ENCODE measurements at regions not wholly inside any gene's neighbourhood (a gene's known extent, or its start where the extent isn't known, plus 50 kb on each side); places are given as distances from the start of the nearest gene placed in this dataset.

GRCh38 chr1:80837066-80837465, 963.7 kb upstream of the ADGRL2 start:
- no peak for DNase-seq

- DNase-seq, result no peak
Observed at GRCh38 chr1:80836505-80836904, 964.2 kb upstream of the ADGRL2 start.

- no peak for DNase-seq
Observed at GRCh38 chr1:80827666-80828065, 973.1 kb upstream of the ADGRL2 start.

GRCh38 chr1:80825067-80825466, 975.7 kb upstream of the ADGRL2 start:
- DNase-seq, result no peak

- no peak for DNase-seq
Observed at GRCh38 chr1:80818211-80818610, 982.5 kb upstream of the ADGRL2 start.

GRCh38 chr1:80807981-80808380, 992.8 kb upstream of the ADGRL2 start:
- DNase-seq, result no peak

GRCh38 chr1:80806431-80806830, 994.3 kb upstream of the ADGRL2 start:
- DNase-seq, result no peak

GRCh38 chr1:80801695-80802094, 999.0 kb upstream of the ADGRL2 start:
- DNase-seq, result no peak

GRCh38 chr1:80799457-80799856, 1001.3 kb upstream of the ADGRL2 start:
- no peak for DNase-seq

- DNase-seq, result no peak
Observed at GRCh38 chr1:80779275-80779674, 1021.5 kb upstream of the ADGRL2 start.

GRCh38 chr1:80778094-80778840, 1022.5 kb upstream of the ADGRL2 start:
- DNase-seq, result no peak

- DNase-seq, result no peak
Observed at GRCh38 chr1:80776266-80776665, 1024.5 kb upstream of the ADGRL2 start.

GRCh38 chr1:80769208-80769750, 1031.5 kb upstream of the ADGRL2 start:
- no peak for DNase-seq

GRCh38 chr1:80767711-80768110, 1033.0 kb upstream of the ADGRL2 start:
- DNase-seq, result no peak

GRCh38 chr1:80759354-80759753, 1041.4 kb upstream of the ADGRL2 start:
- no peak for DNase-seq

- DNase-seq, result no peak
Observed at GRCh38 chr1:80755944-80756343, 1044.8 kb upstream of the ADGRL2 start.

GRCh38 chr1:80751204-80751603, 1049.5 kb upstream of the ADGRL2 start:
- DNase-seq, result no peak

GRCh38 chr1:80731241-80731894, 1069.4 kb upstream of the ADGRL2 start:
- DNase-seq, result no peak

GRCh38 chr1:80722611-80723010, 1078.1 kb upstream of the ADGRL2 start:
- no peak for DNase-seq

GRCh38 chr1:80706526-80706925, 1094.2 kb upstream of the ADGRL2 start:
- no peak for DNase-seq

- no peak for DNase-seq
Observed at GRCh38 chr1:80678438-80678837, 1122.3 kb upstream of the ADGRL2 start.

GRCh38 chr1:80675454-80675853, 1125.3 kb upstream of the ADGRL2 start:
- DNase-seq, result no peak

- DNase-seq, result no peak
Observed at GRCh38 chr1:80673935-80674597, 1126.7 kb upstream of the ADGRL2 start.

- no peak for DNase-seq
Observed at GRCh38 chr1:80668372-80668771, 1132.4 kb upstream of the ADGRL2 start.

All from suppressor macrophage treated with lipopolysaccharide for 4 hours (primary cell).